ENCODE measurements at regions not wholly inside any gene's neighbourhood (a gene's known extent, or its start where the extent isn't known, plus 50 kb on each side); places are given as distances from the start of the nearest gene placed in this dataset.

DNA sequence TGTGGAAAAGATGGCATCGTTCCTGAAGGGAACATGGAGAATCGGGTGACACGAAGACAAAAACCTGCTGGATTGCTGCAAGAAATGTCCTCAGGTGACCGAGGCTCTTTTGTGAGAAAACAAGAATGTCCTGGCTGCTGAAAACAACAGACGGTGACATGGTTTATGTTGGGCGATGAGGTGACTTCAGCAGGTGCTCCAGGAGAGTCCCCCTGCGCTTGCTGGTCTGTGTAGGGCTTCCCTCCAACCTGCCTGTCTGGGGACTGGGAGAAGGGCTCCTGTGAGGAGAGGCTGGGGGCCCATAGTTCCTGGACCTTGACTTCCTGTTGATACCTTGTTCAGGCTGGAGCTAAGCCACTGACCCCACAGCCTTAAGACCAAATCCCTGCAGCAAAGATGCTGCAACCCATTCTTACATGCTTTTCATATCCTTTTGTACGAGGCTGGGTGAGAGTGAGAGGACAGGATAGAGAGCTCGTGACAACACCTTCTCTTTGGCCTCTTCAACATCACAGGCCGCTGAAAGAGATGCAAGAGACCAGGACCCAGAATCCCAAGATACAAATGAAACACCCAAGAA is 134.8 kb downstream of the CD83 start:
- Histone ChIP-seq H3K9me3 (ENCODE audit: insufficient read depth, low read depth) (no peaks in the 10 kb centered on the region), H3K9me2 (ENCODE audit: insufficient read depth) (no peaks in the 10 kb centered on the region), H3K27ac (no peak overlapping the region), H3K36me3 (ENCODE audit: low read depth) (no peaks in the 10 kb centered on the region), H3K79me2 (ENCODE audit: low read depth) (no peaks in the 10 kb centered on the region), H3K4me3 (no peak overlapping the region), H3K4me1 (replicated peaks; ENCODE audit: insufficient read depth) (no peaks in the 10 kb centered on the region), H3F3A (ENCODE audit: insufficient read depth, low read depth) (no peaks in the 10 kb centered on the region), H4K20me1 (ENCODE audit: insufficient read depth) (no peaks in the 10 kb centered on the region), H3K27me3 (ENCODE audit: insufficient read depth, low read depth) (no peaks in the 10 kb centered on the region), H2AFZ (no peak overlapping the region), H3K4me2 (no peak overlapping the region)
- ChIA-PET CTCF (no interaction called here), POLR2A (ENCODE audit: unreplicated experiment) (no interaction called here)
- DNase-seq: no peak
- no TSS peak for BruUV-seq (replicated peaks)
- no peak for TF ChIP-seq EZH2 (IDR thresholded peaks at IDR 0.05; ENCODE audit: low read depth)
- TF ChIP-seq, protein P1, sequence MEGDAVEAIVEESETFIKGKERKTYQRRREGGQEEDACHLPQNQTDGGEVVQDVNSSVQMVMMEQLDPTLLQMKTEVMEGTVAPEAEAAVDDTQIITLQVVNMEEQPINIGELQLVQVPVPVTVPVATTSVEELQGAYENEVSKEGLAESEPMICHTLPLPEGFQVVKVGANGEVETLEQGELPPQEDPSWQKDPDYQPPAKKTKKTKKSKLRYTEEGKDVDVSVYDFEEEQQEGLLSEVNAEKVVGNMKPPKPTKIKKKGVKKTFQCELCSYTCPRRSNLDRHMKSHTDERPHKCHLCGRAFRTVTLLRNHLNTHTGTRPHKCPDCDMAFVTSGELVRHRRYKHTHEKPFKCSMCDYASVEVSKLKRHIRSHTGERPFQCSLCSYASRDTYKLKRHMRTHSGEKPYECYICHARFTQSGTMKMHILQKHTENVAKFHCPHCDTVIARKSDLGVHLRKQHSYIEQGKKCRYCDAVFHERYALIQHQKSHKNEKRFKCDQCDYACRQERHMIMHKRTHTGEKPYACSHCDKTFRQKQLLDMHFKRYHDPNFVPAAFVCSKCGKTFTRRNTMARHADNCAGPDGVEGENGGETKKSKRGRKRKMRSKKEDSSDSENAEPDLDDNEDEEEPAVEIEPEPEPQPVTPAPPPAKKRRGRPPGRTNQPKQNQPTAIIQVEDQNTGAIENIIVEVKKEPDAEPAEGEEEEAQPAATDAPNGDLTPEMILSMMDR (conservative IDR thresholded peaks at IDR 0.05): no peak
- intact Hi-C loops (cut with micrococcal nuclease; ENCODE audit: unreplicated experiment): no loop called here

DNA sequence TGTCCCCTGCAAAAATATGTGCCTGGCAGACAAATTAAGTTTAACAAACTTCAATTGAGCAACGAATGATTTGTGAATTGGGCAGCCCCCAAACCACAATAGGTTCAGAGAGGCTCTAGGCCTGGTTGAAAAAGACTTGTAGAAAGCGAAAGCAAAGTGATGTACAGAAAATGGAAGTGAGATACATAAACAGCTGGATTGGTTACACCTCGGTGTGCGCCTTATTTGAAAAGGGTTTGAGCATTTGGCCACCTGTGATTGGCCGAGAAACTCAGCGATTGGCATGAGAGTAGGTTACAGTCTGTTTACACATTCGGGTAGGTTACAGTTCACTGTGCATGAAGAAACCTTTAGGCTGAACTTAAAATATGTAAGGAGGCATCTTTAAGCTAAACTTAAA is 136.9 kb downstream of the CD83 start:
- Histone ChIP-seq H3K4me1 (replicated peaks; ENCODE audit: insufficient read depth) (no peaks in the 10 kb centered on the region), H3F3A (ENCODE audit: insufficient read depth, low read depth) (no peaks in the 10 kb centered on the region), H3K4me2 (no peak overlapping the region), H3K27ac (no peak overlapping the region), H3K27me3 (ENCODE audit: insufficient read depth, low read depth) (no peaks in the 10 kb centered on the region), H2AFZ (no peak overlapping the region), H3K4me3 (no peak overlapping the region), H3K9me3 (ENCODE audit: insufficient read depth, low read depth) (no peaks in the 10 kb centered on the region), H3K79me2 (ENCODE audit: low read depth) (no peaks in the 10 kb centered on the region), H3K9me2 (ENCODE audit: insufficient read depth) (no peaks in the 10 kb centered on the region), H3K36me3 (ENCODE audit: low read depth) (no peaks in the 10 kb centered on the region), H4K20me1 (ENCODE audit: insufficient read depth) (no peaks in the 10 kb centered on the region)
- intact Hi-C loops (cut with micrococcal nuclease; ENCODE audit: unreplicated experiment): no loop called here
- ChIA-PET POLR2A (ENCODE audit: unreplicated experiment) (no interaction called here), CTCF (no interaction called here)
- no peak for DNase-seq
- BruUV-seq (replicated peaks): no TSS peak
- TF ChIP-seq, protein P1 (conservative IDR thresholded peaks at IDR 0.05): no peak
- no peak for TF ChIP-seq EZH2 (IDR thresholded peaks at IDR 0.05; ENCODE audit: low read depth)

DNA sequence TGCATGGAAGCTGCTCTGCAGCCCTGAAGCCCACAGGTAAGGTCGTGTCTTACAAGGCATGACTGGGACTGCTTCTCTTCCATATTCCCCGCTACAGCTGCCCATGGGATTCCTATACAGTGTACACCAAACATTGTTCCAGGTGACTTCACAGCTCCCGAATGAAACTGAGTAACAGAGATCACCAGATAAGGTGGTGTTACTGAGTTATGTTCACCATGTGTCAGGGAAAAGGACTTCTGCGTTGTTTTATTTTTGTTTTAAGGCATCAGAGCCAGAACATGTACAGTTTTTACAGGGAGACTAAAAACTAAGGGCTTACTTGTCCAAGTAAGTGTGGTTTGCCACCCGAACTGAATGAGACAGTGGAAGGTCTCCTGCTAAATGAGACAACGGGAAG is 138.3 kb downstream of the CD83 start:
- Histone ChIP-seq H3K36me3 (ENCODE audit: low read depth) (no peaks in the 10 kb centered on the region), H3K9me2 (ENCODE audit: insufficient read depth) (no peaks in the 10 kb centered on the region), H3K4me1 (replicated peaks; ENCODE audit: insufficient read depth) (no peaks in the 10 kb centered on the region), H3K9me3 (ENCODE audit: insufficient read depth, low read depth) (no peaks in the 10 kb centered on the region), H4K20me1 (ENCODE audit: insufficient read depth) (no peaks in the 10 kb centered on the region), H3K4me2 (no peak overlapping the region), H3K27me3 (ENCODE audit: insufficient read depth, low read depth) (no peaks in the 10 kb centered on the region), H3K27ac (no peak overlapping the region), H3F3A (ENCODE audit: insufficient read depth, low read depth) (no peaks in the 10 kb centered on the region), H3K79me2 (ENCODE audit: low read depth) (no peaks in the 10 kb centered on the region), H3K4me3 (no peak overlapping the region), H2AFZ (no peak overlapping the region)
- DNase-seq: no peak
- TF ChIP-seq, protein P1 (conservative IDR thresholded peaks at IDR 0.05): no peak
- no peak for TF ChIP-seq EZH2 (IDR thresholded peaks at IDR 0.05; ENCODE audit: low read depth)
- no TSS peak for BruUV-seq (replicated peaks)
- intact Hi-C loops (cut with micrococcal nuclease; ENCODE audit: unreplicated experiment): no loop called here
- CTCF ChIA-PET: no interaction called here
- POLR2A ChIA-PET (ENCODE audit: unreplicated experiment): no interaction called here
